ENCODE measurements at regions not wholly inside any gene's neighbourhood (a gene's known extent, or its start where the extent isn't known, plus 50 kb on each side); places are given as distances from the start of the nearest gene placed in this dataset.
"Not testable (repeated sequence)": the region's sequence is repeated elsewhere in the genome, so short reads cannot be mapped to it uniquely, and the experiment has no call there.

- no peak for DNase-seq
Observed at GRCh38 chr1:73463873-73464272, 734.1 kb downstream of the LRRIQ3 start.

- no peak for DNase-seq
Observed at GRCh38 chr1:73452522-73452921, 745.5 kb downstream of the LRRIQ3 start.

GRCh38 chr1:73450668-73451067 is 747.3 kb downstream of the LRRIQ3 start:
- not testable (repeated sequence) for DNase-seq

- DNase-seq: no peak
Observed at GRCh38 chr1:73411479-73411878, 786.5 kb downstream of the LRRIQ3 start.

GRCh38 chr1:73401666-73402065 is 796.3 kb downstream of the LRRIQ3 start:
- no peak for DNase-seq

GRCh38 chr1:73382966-73383365 is 815.0 kb downstream of the LRRIQ3 start:
- no peak for DNase-seq

GRCh38 chr1:73366734-73367413 is 831.1 kb downstream of the LRRIQ3 start:
- DNase-seq: no peak

GRCh38 chr1:73359001-73359400 is 839.0 kb downstream of the LRRIQ3 start:
- DNase-seq: no peak

- no peak for DNase-seq
Observed at GRCh38 chr1:73356485-73356884, 841.5 kb downstream of the LRRIQ3 start.

GRCh38 chr1:73343947-73344346 is 854.0 kb downstream of the LRRIQ3 start:
- no peak for DNase-seq

- no peak for DNase-seq
Observed at GRCh38 chr1:73333847-73334503, 864.0 kb downstream of the LRRIQ3 start.

- DNase-seq: no peak
Observed at GRCh38 chr1:73331726-73332125, 866.2 kb downstream of the LRRIQ3 start.

- no peak for DNase-seq
Observed at GRCh38 chr1:73327998-73328397, 870.0 kb downstream of the LRRIQ3 start.

GRCh38 chr1:73327180-73327793 is 870.7 kb downstream of the LRRIQ3 start:
- no peak for DNase-seq

- no peak for DNase-seq
Observed at GRCh38 chr1:73326663-73327062, 871.3 kb downstream of the LRRIQ3 start.

- DNase-seq: no peak
Observed at GRCh38 chr1:73310797-73311381, 887.1 kb downstream of the LRRIQ3 start.

GRCh38 chr1:73306899-73307555 is 890.9 kb downstream of the LRRIQ3 start:
- no peak for DNase-seq

- DNase-seq: no peak
Observed at GRCh38 chr1:73273886-73274285, 924.1 kb downstream of the LRRIQ3 start.

- not testable (repeated sequence) for DNase-seq
Observed at GRCh38 chr1:73245196-73245595, 952.8 kb downstream of the LRRIQ3 start.

- DNase-seq: no peak
Observed at GRCh38 chr1:73218995-73219546, 936.7 kb upstream of the NEGR1 start.

- no peak for DNase-seq
Observed at GRCh38 chr1:73205294-73205973, 923.1 kb upstream of the NEGR1 start.

GRCh38 chr1:73197972-73198371 is 915.6 kb upstream of the NEGR1 start:
- no peak for DNase-seq

Measured in NCI-H1105 treated with DMSO at 0.1 percent for 48 hours (cell line).